A549 (cell line): ENCODE measurements at regions not wholly inside any gene's neighbourhood (a gene's known extent, or its start where the extent isn't known, plus 50 kb on each side); places are given as distances from the start of the nearest gene placed in this dataset.

Source experiments
- ATAC-seq, 2 experiments: fragments of 200-7000 bp in 1 of 2; fragments of >200 bp in 1 of 2; cut with Nextera tagmentation in 1 of 2; cut with Tn5 transposase in 1 of 2; 3 replicates each; pipeline versions ENCODE4 v1.8.0 to v1.9.1; 2018 to 2020; ENCODE audit warnings: mild to moderate bottlenecking in 1 of 2, moderate library complexity in 1 of 2
- CTCF ChIA-PET: fragments of 300-600 bp; sonication (Branson Sonifier 250); formaldehyde crosslinking; extraction: SDS; loops from one replicate; lab custom pipeline; 2021; ENCODE audit warnings: antibody characterized with exemption, inconsistent platforms; lab: Yijun Ruan, JAX
- POLR2A ChIA-PET: fragments of 350-600 bp; formaldehyde crosslinking; extraction: SDS; loops from one replicate; lab custom pipeline; 2021; ENCODE audit warnings: antibody characterized with exemption, inconsistent platforms; lab: Yijun Ruan, JAX
- DNase-seq, 2 experiments: peaks; one replicate each; pipeline versions ENCODE4 v3.0.0 to v3.0.0-alpha.2; 2011 to 2016; ENCODE audit warnings: low read depth in 1 of 2, low spot score in 1 of 2
- FAIRE-seq: peaks from 2 replicates; lab custom pipeline; 2011; peaks lifted over from hg19 to GRCh38; lab: Jason Lieb, UNC
- H3K27ac ChIP-seq, 2 experiments: fragments of >200 bp; sonication (Bioruptor Twin); formaldehyde crosslinking; 3 replicates each; pipeline ENCODE4 v1.5.1; 2016 to 2017
- H3K4me1 ChIP-seq: fragments of >200 bp; sonication (Bioruptor Twin); formaldehyde crosslinking; 3 replicates; pipeline ENCODE4 v1.6.1; 2016
- H3K4me2 ChIP-seq: fragments of >200 bp; sonication (Bioruptor Twin); formaldehyde crosslinking; 3 replicates; pipeline ENCODE4 v1.6.1; 2016
- H3K4me3 ChIP-seq: fragments of >200 bp; sonication (Bioruptor Twin); formaldehyde crosslinking; 3 replicates; pipeline ENCODE4 v1.5.1; 2016
- H3K9me3 ChIP-seq: fragments of >200 bp; sonication (Bioruptor Twin); formaldehyde crosslinking; 3 replicates; pipeline ENCODE4 v1.6.1; 2016
- ATOH8 ChIP-seq: fragments of 250-450 bp; sonication (Bioruptor Pico); IDR thresholded peaks from 2 replicates; pipeline ENCODE4 v1.5.0; 2020; ENCODE audit warnings: low read depth, mild to moderate bottlenecking, moderate library complexity
- BHLHE40 ChIP-seq: IDR thresholded peaks from 2 replicates; pipeline ENCODE4 v1.6.1; 2012; ENCODE audit warnings: low read depth, low read length, inconsistent platforms
- CEBPB ChIP-seq, 2 experiments: fragments of >200 bp in 1 of 2; sonication (Bioruptor Twin) in 1 of 2; formaldehyde crosslinking in 1 of 2; IDR thresholded peaks; 2 replicates each; pipeline ENCODE4 v1.6.1; 2012 to 2016
- CHD2 ChIP-seq: fragments of 150-350 bp; IDR thresholded peaks from 2 replicates; pipeline ENCODE4 v1.6.1; 2014; ENCODE audit warnings: low read length; ENCODE audit not compliant: partially characterized antibody
- CHD4 ChIP-seq: fragments of 200-600 bp; sonication (generic); IDR thresholded peaks from 2 replicates; pipeline ENCODE4 v1.6.1; 2016; ENCODE audit warnings: antibody characterized with exemption, mild to moderate bottlenecking, borderline replicate concordance
- CTCF ChIP-seq: fragments of >200 bp; sonication (Bioruptor Twin); formaldehyde crosslinking; IDR thresholded peaks from 3 replicates; pipeline ENCODE4 v1.5.1; 2016
- EHF ChIP-seq: fragments of 250-450 bp; sonication (Bioruptor Pico); IDR thresholded peaks from 2 replicates; pipeline ENCODE4 v1.5.0; 2020; ENCODE audit warnings: mild to moderate bottlenecking
- ELK1 ChIP-seq: fragments of 150-350 bp; IDR thresholded peaks from 2 replicates; pipeline ENCODE4 v1.6.1; 2014; ENCODE audit warnings: low read depth, mild to moderate bottlenecking, low read length
- ESRRA ChIP-seq: fragments of 150-350 bp; IDR thresholded peaks from 2 replicates; pipeline ENCODE4 v1.6.1; 2014; ENCODE audit warnings: mild to moderate bottlenecking, low read length, borderline replicate concordance
- FOSL2 ChIP-seq, 2 experiments: fragments of 450-650 bp in 1 of 2; fragments of >200 bp in 1 of 2; sonication (Bioruptor Twin) in 1 of 2; formaldehyde crosslinking; IDR thresholded peaks; 2 replicates each; pipeline versions ENCODE4 v1.5.0 to v1.6.1; 2016 to 2020; ENCODE audit warnings: mild to moderate bottlenecking in 1 of 2, moderate library complexity in 1 of 2
- GATA3 ChIP-seq: IDR thresholded peaks from 2 replicates; pipeline ENCODE4 v1.6.1; 2012; ENCODE audit warnings: borderline replicate concordance
- HDAC2 ChIP-seq: fragments of 200-600 bp; sonication (generic); IDR thresholded peaks from 2 replicates; pipeline ENCODE4 v1.6.1; 2016
- HEYL ChIP-seq: fragments of 250-450 bp; sonication (Bioruptor Pico); IDR thresholded peaks from 2 replicates; pipeline ENCODE4 v1.8.0; 2021; ENCODE audit warnings: mild to moderate bottlenecking, moderate library complexity
- HOXA7 ChIP-seq: fragments of 250-450 bp; sonication (Bioruptor Pico); IDR thresholded peaks from 2 replicates; pipeline ENCODE4 v1.5.0; 2020; ENCODE audit warnings: mild to moderate bottlenecking, moderate library complexity
- HOXB5 ChIP-seq: fragments of 250-450 bp; sonication (Bioruptor Pico); IDR thresholded peaks from 2 replicates; pipeline ENCODE4 v1.5.0; 2020; ENCODE audit warnings: mild to moderate bottlenecking, moderate library complexity
- KDM1A ChIP-seq: fragments of 200-600 bp; sonication (generic); IDR thresholded peaks from 2 replicates; pipeline ENCODE4 v1.6.1; 2016; ENCODE audit warnings: low read depth, mild to moderate bottlenecking
- KDM5A ChIP-seq: fragments of 200-600 bp; sonication (generic); IDR thresholded peaks from 2 replicates; pipeline ENCODE4 v1.6.1; 2016; ENCODE audit warnings: antibody characterized with exemption, mild to moderate bottlenecking
- MAFK ChIP-seq: fragments of 450-650 bp; IDR thresholded peaks from 2 replicates; pipeline ENCODE4 v1.6.1; 2014; ENCODE audit not compliant: partially characterized antibody
- MAX ChIP-seq: IDR thresholded peaks from 2 replicates; pipeline ENCODE4 v1.6.1; 2012
- NPAS2 ChIP-seq: fragments of 250-450 bp; sonication (Bioruptor Pico); IDR thresholded peaks from 2 replicates; pipeline ENCODE4 v1.8.0; 2022; ENCODE audit warnings: mild to moderate bottlenecking, moderate library complexity, borderline replicate concordance
- NR3C1 ChIP-seq: fragments of >200 bp; sonication (Bioruptor Twin); formaldehyde crosslinking; IDR thresholded peaks from 3 replicates; pipeline ENCODE4 v1.6.1; 2017
- POLR2AphosphoS2 ChIP-seq: conservative IDR thresholded peaks from 2 replicates; pipeline ENCODE4 v1.6.1; 2012; ENCODE audit warnings: low read length, improper control_type of control experiment, inconsistent platforms
- RFX5 ChIP-seq: fragments of 450-650 bp; IDR thresholded peaks from 2 replicates; pipeline ENCODE4 v1.7.1; 2014; ENCODE audit warnings: antibody characterized with exemption, mild to moderate bottlenecking, moderate library complexity
- SMC3 ChIP-seq: fragments of >200 bp; sonication (Bioruptor Twin); formaldehyde crosslinking; IDR thresholded peaks from 3 replicates; pipeline ENCODE4 v1.6.1; 2018; ENCODE audit warnings: inconsistent platforms
- SREBF2 ChIP-seq: fragments of 450-650 bp; IDR thresholded peaks from 2 replicates; pipeline ENCODE4 v1.6.1; 2014; ENCODE audit warnings: mild to moderate bottlenecking, moderate library complexity
- TFCP2L1 ChIP-seq: fragments of 250-450 bp; sonication (Bioruptor Pico); IDR thresholded peaks from 2 replicates; pipeline ENCODE4 v1.5.0; 2021; ENCODE audit warnings: mild to moderate bottlenecking
- USF2 ChIP-seq: fragments of 450-650 bp; IDR thresholded peaks from 2 replicates; pipeline ENCODE4 v1.6.1; 2014; ENCODE audit warnings: antibody characterized with exemption
- ZFP36 ChIP-seq: fragments of 450-650 bp; IDR thresholded peaks from 2 replicates; pipeline ENCODE4 v1.6.1; 2014; ENCODE audit warnings: borderline replicate concordance; ENCODE audit not compliant: partially characterized antibody
- ZNF302 ChIP-seq: fragments of 250-450 bp; sonication (Bioruptor Pico); IDR thresholded peaks from 2 replicates; pipeline ENCODE4 v1.9.0; 2021; ENCODE audit warnings: inconsistent platforms, mild to moderate bottlenecking, moderate library complexity
- WGBS: methylation state at CpG from one replicate; pipeline ENCODE4 v1.1.6; 2017; ENCODE audit errors: missing lambda C conversion rate; 5-methylcytosine and 5-hydroxymethylcytosine counted together

- 45% methylated on average over 8 of the region's 11 CpGs for WGBS
- no peak overlapping the region for H3K4me3 ChIP-seq
- no peaks in the 10 kb centered on the region for H3K4me1 ChIP-seq
- no peak for TF ChIP-seq USF2
- no peak for TF ChIP-seq CHD4
- TF ChIP-seq KDM1A = no peak
- TF ChIP-seq HDAC2 = no peak
- no peak for TF ChIP-seq KDM5A
- TF ChIP-seq GATA3 = no peak
- TF ChIP-seq ATOH8 (CRISPR knock-in tag) = no peak
- no peak for TF ChIP-seq CHD2
- TF ChIP-seq ESRRA = no peak
- TF ChIP-seq MAFK = no peak
- TF ChIP-seq TFCP2L1 = no peak
- TF ChIP-seq CEBPB (IDR thresholded peaks at IDR 0.05) = no peak
- TF ChIP-seq ZNF302 (CRISPR knock-in tag) = no peak
- TF ChIP-seq SMC3 = no peak
- TF ChIP-seq NR3C1 = no peak
- no peak for TF ChIP-seq ZFP36
- TF ChIP-seq SREBF2 = no peak
- no peak for TF ChIP-seq BHLHE40
- no peak for TF ChIP-seq EHF (CRISPR knock-in tag)
- DNase-seq (no peak), ATAC-seq (no peak), FAIRE-seq (no peak)
- CTCF ChIA-PET = no interaction called here
- no peaks in the 10 kb centered on the region for H3K9me3 ChIP-seq
- H3K27ac ChIP-seq = no peak overlapping the region
- POLR2A ChIA-PET = no interaction called here
- no peak overlapping the region for H3K4me2 ChIP-seq
Observed at GRCh38 chr15:25624504-25625177, 185.8 kb upstream of the UBE3A start.

- Histone ChIP-seq H3K27ac (no peak overlapping the region), H3K4me1 (no peaks in the 10 kb centered on the region), H3K9me3 (no peaks in the 10 kb centered on the region), H3K4me3 (no peak overlapping the region)
- 8% methylated on average over 5 of the region's 5 CpGs for WGBS
- no peak for ATAC-seq
- no peak for FAIRE-seq
- no peak for DNase-seq
- CTCF ChIA-PET = no interaction called here
- TF ChIP-seq HOXA7 (CRISPR knock-in tag) = no peak
- no peak for TF ChIP-seq HOXB5 (CRISPR knock-in tag)
- TF ChIP-seq NPAS2 (CRISPR knock-in tag) = no peak
- TF ChIP-seq ELK1 = no peak
- TF ChIP-seq HEYL = no peak
- TF ChIP-seq MAX = no peak
- no peak for TF ChIP-seq CTCF
- no peak for TF ChIP-seq FOSL2 (IDR thresholded peaks at IDR 0.05)
- no peak for TF ChIP-seq FOSL2 (CRISPR knock-in tag; IDR thresholded peaks at IDR 0.05)
- TF ChIP-seq GATA3 = no peak
- TF ChIP-seq POLR2AphosphoS2 = no peak
- no peak for TF ChIP-seq RFX5
- TF ChIP-seq, all 56 proteins: peak for 0
- POLR2A ChIA-PET = no interaction called here
- H3K4me2 ChIP-seq = no peak overlapping the region
Observed at GRCh38 chr15:25623708-25624107, 184.9 kb upstream of the UBE3A start.
